ENCODE measurements at regions not wholly inside any gene's neighbourhood (a gene's known extent, or its start where the extent isn't known, plus 50 kb on each side); places are given as distances from the start of the nearest gene placed in this dataset.
A peak's percentile ranks its signal among the peaks of the same experiment; 100 is the strongest.

GRCh38 chr2:37477921-37478320 lies 133.5 kb downstream of the QPCT start:
- H3K9me3 ChIP-seq (ENCODE audit: control insufficient read depth in 2 of 3, insufficient read depth in 1 of 3, low read length in 3 of 3), result no peaks in the 10 kb centered on the region
- FAIRE-seq, result no peak
- no peak for DNase-seq

GRCh38 chr2:37481244-37481643 lies 136.8 kb downstream of the QPCT start:
- Histone ChIP-seq H3K9ac (ENCODE audit: low read length in 3 of 3) (no peak overlapping the region), H3K4me3 (ENCODE audit: low read length in 3 of 3) (no peak overlapping the region), H3K27me3 (ENCODE audit: control insufficient read depth, insufficient read depth, low read length) (no peaks in the 10 kb centered on the region), H3K9me3 (ENCODE audit: control insufficient read depth in 2 of 3, insufficient read depth in 1 of 3, low read length in 3 of 3) (no peaks in the 10 kb centered on the region), H3K4me1 (ENCODE audit: control insufficient read depth in 2 of 3, insufficient read depth in 2 of 3, low read depth in 1 of 3, low read length in 3 of 3) (no peaks in the 10 kb centered on the region), H3K36me3 (ENCODE audit: control insufficient read depth in 2 of 3, insufficient read depth in 3 of 3, low read length in 3 of 3) (no peaks in the 10 kb centered on the region), H3K27ac (ENCODE audit: low read depth in 2 of 2, low read length in 2 of 2) (no peak overlapping the region)
- FAIRE-seq (no peak), DNase-seq (peak in 1 of 5 donors; percentile 40)
- intact Hi-C loops (cut with DNase I), result no loop called here
- TF ChIP-seq CTCF (IDR thresholded peaks at IDR 0.05; ENCODE audit: borderline replicate concordance, extremely low read depth, insufficient read depth), result no peak

More at GRCh38 chr2:37477921-37478320, 133.5 kb downstream of the QPCT start:
- Histone ChIP-seq H3K4me1 (ENCODE audit: control insufficient read depth in 2 of 3, insufficient read depth in 2 of 3, low read depth in 1 of 3, low read length in 3 of 3) (no peaks in the 10 kb centered on the region), H3K27me3 (ENCODE audit: control insufficient read depth, insufficient read depth, low read length) (no peaks in the 10 kb centered on the region), H3K27ac (ENCODE audit: low read depth in 2 of 2, low read length in 2 of 2) (no peak overlapping the region), H3K36me3 (ENCODE audit: control insufficient read depth in 2 of 3, insufficient read depth in 3 of 3, low read length in 3 of 3) (no peaks in the 10 kb centered on the region), H3K4me3 (ENCODE audit: low read length in 3 of 3) (no peak overlapping the region), H3K9ac (ENCODE audit: low read length in 3 of 3) (no peak overlapping the region)
- intact Hi-C loops (cut with DNase I), result no loop called here
- no peak for TF ChIP-seq CTCF (IDR thresholded peaks at IDR 0.05; ENCODE audit: borderline replicate concordance, extremely low read depth, insufficient read depth)

GRCh38 chr2:37489041-37489456 lies 144.6 kb downstream of the QPCT start:
- Histone ChIP-seq H3K9ac (ENCODE audit: low read length in 3 of 3) (no peak overlapping the region), H3K9me3 (ENCODE audit: control insufficient read depth in 2 of 3, insufficient read depth in 1 of 3, low read length in 3 of 3) (no peaks in the 10 kb centered on the region), H3K36me3 (ENCODE audit: control insufficient read depth in 2 of 3, insufficient read depth in 3 of 3, low read length in 3 of 3) (no peaks in the 10 kb centered on the region), H3K4me3 (ENCODE audit: low read length in 3 of 3) (no peak overlapping the region), H3K27me3 (ENCODE audit: control insufficient read depth, insufficient read depth, low read length) (no peaks in the 10 kb centered on the region), H3K4me1 (ENCODE audit: control insufficient read depth in 2 of 3, insufficient read depth in 2 of 3, low read depth in 1 of 3, low read length in 3 of 3) (no peaks in the 10 kb centered on the region), H3K27ac (ENCODE audit: low read depth in 2 of 2, low read length in 2 of 2) (no peak overlapping the region)
- DNase-seq (no peak), FAIRE-seq (no peak)
- intact Hi-C loops (cut with DNase I), result no loop called here
- no peak for TF ChIP-seq CTCF (IDR thresholded peaks at IDR 0.05; ENCODE audit: borderline replicate concordance, extremely low read depth, insufficient read depth)

- no peaks in the 10 kb centered on the region for H3K9me3 ChIP-seq (ENCODE audit: control insufficient read depth in 2 of 3, insufficient read depth in 1 of 3, low read length in 3 of 3)
- no peak for FAIRE-seq
- TF ChIP-seq CTCF (IDR thresholded peaks at IDR 0.05; ENCODE audit: borderline replicate concordance, extremely low read depth, insufficient read depth), result no peak
- H3K9ac ChIP-seq (ENCODE audit: low read length in 3 of 3), result no peak overlapping the region
- no peaks in the 10 kb centered on the region for H3K27me3 ChIP-seq (ENCODE audit: control insufficient read depth, insufficient read depth, low read length)
- no peak overlapping the region for H3K4me3 ChIP-seq (ENCODE audit: low read length in 3 of 3)
- H3K27ac ChIP-seq (ENCODE audit: low read depth in 2 of 2, low read length in 2 of 2), result no peak overlapping the region
- intact Hi-C loops (cut with DNase I), result no loop called here
- H3K4me1 ChIP-seq (ENCODE audit: control insufficient read depth in 2 of 3, insufficient read depth in 2 of 3, low read depth in 1 of 3, low read length in 3 of 3), result no peaks in the 10 kb centered on the region
- no peaks in the 10 kb centered on the region for H3K36me3 ChIP-seq (ENCODE audit: control insufficient read depth in 2 of 3, insufficient read depth in 3 of 3, low read length in 3 of 3)
- DNase-seq, result no peak
Observed at GRCh38 chr2:37489536-37489935, 145.1 kb downstream of the QPCT start.

All from kidney (tissue), 13 donors.